GM04503 (cell line): ENCODE measurements at regions not wholly inside any gene's neighbourhood (a gene's known extent, or its start where the extent isn't known, plus 50 kb on each side); places are given as distances from the start of the nearest gene placed in this dataset.
A peak's percentile ranks its signal among the peaks of the same experiment; 100 is the strongest.
"Not testable (repeated sequence)": the region's sequence is repeated elsewhere in the genome, so short reads cannot be mapped to it uniquely, and the experiment has no call there.

Experiments
- DNase-seq: peaks from one replicate; pipeline ENCODE4 v3.0.0-alpha.2; 2012; ENCODE audit warnings: low read depth

DNA sequence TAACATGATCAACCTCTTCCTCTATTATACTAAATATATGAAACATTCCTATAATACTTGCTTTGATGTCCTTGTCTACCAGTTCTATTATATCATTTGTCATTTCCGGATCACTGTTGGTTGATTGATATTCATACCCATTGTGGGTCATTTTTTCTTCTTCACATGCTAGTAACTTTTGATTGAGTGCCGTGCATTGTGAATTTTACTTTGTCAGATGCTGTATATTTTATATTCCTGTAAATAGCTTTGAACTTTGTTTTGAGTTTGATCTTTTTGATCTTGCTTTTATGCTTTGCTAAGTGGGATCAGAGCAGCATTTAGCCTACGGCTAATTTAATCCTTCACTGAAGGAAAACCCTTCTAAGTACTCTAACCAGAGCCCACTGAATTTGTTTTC lies 168.9 kb upstream of the RAB6C start:
- DNase-seq: no peak

DNA sequence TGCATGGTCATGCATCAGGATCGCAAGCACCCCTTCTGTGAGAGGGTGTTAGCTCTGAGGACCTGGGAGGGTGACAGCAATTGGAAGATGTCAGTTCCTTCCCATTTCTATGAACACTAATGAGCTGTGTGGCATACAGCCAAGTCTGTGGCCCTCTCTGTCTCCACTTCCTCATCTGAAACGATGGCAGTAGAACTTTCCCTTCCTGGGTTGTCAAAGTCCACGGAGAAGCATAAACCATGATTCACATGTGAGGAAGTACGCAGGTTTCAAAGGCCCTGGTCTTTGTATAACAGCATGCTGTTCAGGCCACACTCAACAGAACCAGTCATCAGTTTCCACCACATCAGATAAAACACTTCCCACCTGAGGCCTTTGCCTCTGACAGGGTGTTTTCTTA lies 167.4 kb upstream of the RAB6C start:
- DNase-seq: no peak

DNA sequence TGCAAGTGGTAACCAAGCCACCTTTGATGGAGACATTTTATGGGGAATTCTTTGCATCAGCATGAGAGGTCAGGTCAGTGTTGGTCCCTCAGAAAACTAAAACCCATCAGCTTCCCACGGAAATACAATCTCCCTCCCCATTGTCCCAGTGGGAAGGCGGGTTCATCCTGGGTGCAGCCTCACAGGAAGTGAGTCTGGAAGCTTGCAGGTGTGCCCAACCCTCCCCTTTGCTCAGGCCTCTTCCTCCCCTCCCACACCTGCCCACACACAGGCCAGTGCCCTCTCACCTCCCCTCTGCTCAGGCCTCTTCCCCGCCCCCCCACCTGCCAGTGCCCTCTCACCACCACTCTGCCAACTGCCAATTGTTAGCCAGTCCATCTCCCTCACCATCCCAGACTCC lies 166.8 kb upstream of the RAB6C start:
- DNase-seq: no peak

DNA sequence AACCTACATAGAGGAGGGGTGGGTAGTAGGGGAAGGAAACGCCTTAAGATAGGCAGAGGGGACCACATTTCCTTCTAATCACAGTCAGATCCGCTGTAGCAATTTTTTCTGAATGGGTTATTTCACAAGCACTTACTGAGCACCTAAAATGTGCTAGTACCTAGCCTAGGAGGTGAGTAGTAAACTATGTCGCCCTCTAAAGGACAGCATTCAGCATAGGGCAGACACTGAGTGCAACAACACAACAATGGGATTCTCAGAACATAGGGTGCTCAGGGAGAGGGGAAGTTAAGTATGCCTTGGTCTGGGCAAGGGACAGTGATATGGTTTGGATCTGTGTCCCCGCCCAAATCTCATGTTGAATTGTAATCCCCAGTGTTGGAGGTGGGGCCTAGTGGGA lies 166.1 kb upstream of the RAB6C start:
- DNase-seq: no peak

DNA sequence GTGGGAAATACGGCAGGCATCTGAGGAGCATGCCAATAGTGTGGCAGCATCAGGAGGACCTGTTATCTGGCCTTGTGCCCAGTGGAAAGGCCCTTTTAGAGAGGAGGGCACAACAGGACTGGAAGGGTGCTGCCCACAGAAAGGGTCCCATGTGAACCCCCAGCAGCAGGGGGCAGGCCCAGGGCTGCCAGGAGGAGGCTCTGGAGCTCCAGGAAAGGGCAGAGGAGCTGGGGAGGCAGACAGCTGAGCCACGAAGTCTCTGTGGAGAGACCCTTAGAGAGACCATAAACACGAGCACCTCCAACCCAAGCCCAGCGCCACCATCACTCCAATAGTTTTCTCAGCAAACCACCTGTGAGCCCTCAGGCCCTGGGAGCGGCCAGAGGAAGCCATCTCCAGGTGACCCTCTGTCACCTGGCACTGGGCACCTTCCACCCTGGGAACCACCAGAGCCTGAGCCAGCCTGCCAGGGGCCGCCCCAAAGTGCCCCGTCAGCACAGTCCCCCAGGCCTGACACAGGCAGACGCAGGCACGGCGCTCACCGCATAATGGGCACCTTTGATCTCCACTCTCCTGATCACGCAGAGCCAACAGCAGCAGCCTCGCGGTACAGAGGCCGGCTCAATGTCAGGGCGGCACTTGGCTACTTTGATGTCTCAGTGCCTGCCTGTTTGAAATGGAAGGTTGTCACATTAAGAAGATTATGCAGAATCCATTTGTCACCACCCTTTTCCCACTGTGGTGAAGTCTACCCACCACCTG lies 162.5 kb upstream of the RAB6C start:
- DNase-seq: no peak

DNA sequence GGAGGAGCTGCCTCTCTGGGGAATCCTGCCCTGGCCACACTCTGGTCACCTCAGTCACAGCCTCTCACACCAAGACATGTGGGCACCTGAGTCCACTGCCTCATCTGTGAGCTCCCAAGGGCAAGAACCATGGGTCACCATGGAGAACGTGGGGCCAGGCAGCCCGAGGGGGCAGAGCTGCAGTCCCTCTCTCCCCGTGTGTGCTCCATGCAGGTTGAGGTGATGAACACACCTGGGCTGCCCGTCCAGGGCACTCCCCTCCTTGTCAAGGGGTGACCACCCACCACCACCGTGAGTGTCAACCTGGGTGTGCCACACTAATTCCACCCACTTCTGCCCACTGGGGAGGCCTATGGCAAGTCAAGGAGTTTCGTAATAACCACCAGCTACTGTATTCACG lies 159.6 kb upstream of the RAB6C start:
- no peak for DNase-seq

DNA sequence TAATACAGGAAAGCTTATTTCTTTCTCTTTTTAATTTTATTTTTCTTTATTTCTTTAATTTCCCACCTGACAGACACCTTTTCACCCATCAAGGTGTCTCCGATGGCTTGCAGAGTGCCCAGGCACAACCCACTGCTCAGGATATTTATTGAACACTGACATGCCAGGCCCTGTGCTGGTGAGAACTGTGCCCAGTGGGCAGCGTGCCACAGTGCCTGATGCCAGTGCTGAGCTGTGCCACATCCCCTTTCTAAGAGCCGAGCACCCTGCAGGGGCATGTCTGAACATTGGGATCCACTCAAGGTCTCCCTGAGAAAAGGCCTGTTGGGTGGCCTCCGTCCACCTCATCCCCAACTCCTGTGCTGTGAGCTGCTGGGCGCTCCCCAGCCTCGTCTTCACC lies 158.6 kb upstream of the RAB6C start:
- no peak for DNase-seq

DNA sequence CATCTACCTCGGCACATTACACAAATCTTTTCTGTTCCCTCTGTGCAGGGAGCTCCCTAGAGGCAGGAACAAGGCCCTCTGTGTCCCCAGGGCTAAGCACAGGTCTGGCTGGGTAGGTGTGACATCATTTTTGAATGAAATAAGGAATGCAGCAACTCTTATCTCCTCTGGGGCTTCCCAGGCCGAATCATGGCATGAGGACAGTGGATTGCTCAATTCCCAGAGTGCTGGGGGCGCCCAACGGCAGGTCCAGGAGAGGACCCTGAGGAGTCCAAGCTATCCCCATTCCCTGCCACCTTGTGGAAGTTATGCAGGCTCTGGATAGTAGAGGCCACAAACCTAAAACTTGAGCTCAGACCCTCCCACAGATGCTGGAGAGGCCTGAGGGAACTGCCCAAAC lies 158.0 kb upstream of the RAB6C start:
- DNase-seq: no peak

DNA sequence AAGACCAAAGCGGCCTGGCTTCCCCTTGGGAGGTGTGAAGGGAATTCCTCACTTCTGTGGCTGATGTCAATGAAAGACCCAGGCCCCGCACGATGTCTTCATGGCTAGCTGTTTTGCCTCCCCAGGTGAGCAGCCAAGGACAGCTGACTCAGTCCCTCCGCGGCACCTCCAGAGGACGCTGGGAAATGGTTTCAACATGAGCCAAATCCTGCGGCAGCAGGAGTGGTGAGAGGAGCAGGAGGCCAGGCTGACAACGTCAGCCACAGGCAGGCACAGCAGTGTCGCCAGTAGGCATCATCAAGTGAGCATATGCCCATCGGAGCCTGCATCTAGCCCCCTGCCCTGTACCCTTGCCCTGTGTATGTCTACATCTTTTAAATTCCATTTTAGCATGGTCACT lies 156.4 kb upstream of the RAB6C start:
- DNase-seq: no peak

DNA sequence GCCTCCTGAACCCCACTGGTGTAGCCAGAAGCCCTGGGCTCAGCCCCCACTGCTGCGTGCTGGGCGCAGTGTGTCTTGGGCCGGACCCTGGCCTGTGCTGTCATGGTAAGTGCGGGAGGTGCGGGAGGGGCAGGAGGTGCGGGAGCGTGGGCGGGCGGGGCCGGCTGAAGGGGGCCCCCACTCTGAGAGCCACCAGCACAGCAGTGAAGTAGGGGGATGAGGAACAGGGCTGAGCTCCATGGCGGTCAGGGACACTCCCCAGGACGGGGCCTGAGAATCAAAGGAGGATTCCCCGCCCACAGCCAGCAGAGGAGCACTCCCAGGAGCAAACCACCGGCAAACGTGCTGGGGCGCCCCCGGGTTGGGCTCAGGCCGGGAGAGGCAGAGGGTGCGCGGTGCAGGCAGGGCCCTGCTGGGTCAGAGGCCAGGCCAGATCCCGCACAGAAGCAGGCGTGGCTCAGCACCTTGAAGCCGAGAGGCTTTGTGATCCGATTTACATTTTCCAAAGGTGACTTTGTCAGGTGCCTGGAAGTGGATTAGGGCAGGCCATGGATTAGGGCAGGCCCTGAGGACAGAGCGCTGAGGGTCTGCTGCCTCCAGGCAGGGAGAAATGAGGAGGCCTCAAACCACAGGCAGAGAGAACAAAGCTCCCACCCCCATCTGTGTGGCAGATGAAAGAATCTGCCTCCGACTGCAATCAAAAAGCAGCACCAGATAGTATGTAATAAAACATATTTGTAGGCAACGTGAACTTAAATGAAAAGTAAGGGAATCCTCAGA lies 152.0 kb upstream of the RAB6C start:
- no peak for DNase-seq

DNA sequence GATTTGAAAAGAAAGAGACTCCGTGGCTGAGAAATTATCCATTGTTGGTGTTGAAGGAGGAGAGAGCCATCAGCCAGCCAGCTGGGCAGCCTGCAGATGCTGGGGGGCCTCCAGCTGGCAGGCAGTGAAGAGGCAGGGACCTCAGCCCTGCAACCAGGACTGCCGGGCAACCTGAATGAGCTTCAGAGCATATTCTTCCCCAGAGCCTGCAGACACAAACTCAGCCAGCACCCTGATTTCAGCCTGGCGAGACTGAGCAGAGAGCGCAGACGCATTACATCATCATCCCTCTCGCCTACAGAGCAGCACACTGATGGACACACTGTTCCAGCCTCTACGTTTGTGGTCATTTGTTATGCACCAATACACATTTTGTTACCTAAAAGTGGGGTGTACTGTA lies 150.7 kb upstream of the RAB6C start:
- DNase-seq: no peak

DNA sequence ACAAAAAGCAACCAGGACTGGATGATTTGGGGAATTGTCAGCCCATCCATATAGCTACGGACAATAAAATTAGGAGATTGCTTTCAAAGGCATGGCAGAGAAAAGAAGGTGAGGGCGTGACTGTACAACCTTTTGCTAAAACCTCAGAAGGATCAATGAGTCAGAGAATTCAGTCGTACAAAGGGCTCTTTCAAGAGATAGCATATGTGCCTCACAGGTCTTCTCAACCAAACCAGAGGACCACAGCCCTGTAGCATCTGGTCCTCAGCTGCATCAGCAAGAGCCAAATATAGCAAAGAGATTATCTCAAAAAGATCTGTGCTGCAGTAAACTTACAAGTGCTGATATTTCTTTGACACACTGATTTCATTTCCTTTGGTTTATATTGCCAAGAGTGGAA lies 149.9 kb upstream of the RAB6C start:
- DNase-seq: no peak

DNA sequence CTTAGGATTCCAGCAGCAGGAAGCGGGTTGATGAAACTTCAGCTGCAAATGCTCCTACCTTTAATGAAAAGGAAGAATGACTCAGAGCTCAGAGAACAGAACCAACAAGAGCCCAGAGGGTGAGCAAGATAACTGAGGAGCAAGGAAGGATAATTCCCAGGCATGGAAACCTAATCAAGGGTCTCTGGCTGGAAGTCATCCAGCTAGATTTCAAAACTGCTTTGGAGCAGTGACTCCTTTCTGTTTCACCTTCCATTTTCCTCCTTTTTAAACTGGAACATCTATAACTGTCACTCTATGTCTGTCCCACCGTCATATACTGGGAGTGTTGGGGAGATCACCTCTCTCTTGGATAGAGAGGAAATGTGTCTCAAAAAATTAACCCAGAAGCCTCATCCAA lies 148.4 kb upstream of the RAB6C start:
- DNase-seq: no peak

DNA sequence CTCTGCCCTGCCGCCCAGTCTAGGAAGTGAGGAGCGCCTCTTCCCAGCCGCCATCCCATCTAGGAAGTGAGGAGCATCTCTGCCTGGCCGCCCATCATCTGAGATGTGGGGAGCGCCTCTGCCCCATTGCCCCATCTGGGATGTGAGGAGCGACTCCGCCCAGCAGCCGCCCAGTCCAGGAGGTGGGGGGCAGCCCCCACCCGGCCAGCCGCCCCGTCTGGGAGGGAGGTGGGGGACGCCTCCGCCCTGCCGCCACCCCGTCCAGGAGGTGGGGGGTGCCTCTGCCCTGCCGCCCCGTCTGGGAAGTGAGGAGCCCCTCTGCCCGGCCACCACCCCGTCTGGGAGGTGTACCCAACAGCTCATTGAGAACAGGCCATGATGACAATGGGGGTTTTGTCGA lies 146.0 kb upstream of the RAB6C start:
- DNase-seq: not testable (repeated sequence)

DNA sequence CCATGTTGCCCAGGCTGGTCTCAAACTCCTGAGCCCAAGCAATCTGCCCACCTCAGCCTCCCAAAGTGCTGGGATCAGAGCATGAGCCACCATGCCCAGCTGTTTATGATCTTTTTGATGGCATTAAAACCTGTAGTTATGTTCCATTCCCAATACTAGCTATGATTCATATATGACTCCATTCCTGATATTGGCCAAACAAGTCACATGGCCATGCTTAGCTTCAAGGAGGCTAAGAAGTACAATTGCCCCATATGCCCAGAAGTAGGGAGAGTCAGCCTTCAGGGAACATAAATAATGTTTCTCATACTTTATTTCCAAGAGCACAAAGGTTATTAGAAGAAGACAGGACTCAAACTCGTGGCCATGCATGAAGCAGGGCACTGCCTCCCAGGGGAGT lies 132.4 kb upstream of the RAB6C start:
- no peak for DNase-seq

DNA sequence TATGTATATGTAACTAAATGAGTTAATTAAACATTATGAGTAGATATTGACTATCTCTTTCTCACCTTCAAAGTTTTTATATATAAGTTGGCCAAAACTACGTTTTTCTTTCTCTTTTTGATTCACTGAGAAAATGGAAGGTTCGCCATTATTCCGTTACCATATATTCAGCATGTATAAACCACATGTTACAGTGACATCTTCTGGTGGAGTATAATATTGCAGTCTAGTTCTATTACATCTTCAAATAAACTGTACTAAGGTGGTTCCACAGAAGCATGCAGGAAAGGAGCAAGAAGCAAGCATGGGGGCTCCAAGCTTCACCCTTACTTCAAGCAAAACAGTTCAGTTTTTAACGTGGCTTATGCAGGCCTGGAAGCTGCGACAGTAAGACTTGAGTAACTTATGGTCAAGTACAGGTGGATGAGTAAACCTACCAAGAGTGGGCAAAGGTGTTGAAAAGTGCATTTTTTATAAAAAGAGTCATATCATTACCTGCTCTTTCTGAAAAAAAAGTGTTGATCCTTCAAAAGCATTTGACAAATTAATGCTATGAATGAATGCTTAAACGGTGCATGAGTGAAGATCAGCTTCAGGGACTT lies 129.8 kb upstream of the RAB6C start:
- peak; percentile 15 for DNase-seq

DNA sequence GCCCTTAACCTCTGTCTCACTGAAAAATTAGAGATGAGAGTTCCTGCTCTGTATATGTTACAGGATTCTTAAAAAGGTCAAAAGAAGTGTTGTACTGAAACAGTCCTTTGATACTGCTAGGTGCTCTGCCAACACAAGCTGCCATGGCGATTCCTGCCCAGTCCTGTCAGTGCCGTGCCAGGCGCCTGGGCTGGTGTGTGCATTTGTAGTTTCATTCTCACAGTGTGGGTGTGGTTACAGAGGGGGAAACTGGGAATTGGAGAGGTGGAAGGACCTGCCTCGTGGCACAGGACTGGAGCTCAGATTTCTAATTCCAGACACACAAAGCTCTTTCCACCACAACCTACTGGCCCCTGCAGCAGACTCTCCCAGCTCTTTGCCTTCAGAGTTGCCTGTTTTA lies 122.3 kb upstream of the RAB6C start:
- no peak for DNase-seq

DNA sequence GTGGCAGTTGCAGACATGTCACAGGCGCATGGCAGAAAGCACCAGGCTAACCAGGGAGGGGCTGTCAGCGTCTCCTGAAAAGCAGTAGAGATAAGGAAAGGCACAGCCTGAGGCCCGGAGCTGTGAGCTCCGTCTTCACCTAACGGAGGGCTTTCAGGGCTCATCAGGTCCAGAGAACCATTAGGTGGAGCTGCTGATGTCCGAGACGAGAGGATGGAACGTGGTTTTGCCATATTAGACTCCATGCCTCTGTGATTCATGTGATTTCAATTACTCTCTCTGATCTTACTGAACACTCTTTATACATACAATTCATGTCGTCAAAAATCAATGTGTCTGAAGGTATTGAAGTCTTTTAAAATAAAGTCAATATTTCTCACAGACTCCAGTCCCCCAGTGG lies 120.3 kb upstream of the RAB6C start:
- no peak for DNase-seq

DNA sequence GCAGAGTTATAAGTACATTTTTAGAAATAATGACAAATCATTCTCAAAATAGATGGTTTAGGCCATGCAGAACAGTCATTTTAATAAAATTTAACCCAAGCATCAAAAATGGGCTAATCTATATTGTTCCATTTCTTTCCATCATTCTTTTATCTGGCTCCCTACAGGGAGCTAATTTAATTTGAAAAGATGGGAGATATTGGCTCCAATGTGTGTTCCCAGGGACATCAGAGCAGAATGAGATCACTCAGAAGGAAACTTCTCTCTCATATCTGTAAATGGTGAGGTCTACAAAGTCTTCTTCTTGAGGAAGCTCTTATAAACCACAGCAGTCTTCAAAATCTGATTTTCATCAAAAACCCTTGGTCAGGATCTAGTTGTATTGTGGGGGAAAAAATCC lies 119.4 kb upstream of the RAB6C start:
- DNase-seq: no peak

DNA sequence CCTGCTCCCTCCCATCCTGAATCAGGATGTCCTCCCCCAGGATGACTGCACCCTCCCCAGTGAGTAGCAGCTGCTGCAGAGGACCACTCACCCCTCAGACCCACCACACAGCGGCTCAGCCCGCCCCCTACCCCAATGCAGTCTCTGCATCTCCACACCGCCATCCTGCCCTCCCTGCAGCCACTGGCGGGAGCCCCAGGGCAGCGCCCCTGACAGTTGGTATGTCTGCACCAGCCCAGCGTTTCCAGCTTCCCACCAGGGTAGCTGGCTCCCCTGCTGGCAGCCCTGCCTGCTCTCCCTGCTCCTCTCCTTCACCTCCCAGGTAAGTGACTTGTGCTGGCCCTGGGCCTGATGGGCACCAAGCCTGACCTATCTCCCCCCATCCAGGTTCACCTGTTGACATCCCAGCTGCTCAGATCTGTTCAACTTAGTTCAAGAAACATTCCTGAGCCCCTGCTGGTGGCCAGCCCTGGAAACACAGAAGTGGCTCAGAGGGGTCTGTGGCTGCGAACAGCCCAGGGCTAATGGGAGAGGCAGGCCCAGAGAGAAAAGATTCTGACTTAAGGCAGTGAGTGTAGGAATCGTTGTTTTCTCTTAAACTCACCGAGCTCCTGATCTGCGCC lies 117.7 kb upstream of the RAB6C start:
- DNase-seq: no peak

DNA sequence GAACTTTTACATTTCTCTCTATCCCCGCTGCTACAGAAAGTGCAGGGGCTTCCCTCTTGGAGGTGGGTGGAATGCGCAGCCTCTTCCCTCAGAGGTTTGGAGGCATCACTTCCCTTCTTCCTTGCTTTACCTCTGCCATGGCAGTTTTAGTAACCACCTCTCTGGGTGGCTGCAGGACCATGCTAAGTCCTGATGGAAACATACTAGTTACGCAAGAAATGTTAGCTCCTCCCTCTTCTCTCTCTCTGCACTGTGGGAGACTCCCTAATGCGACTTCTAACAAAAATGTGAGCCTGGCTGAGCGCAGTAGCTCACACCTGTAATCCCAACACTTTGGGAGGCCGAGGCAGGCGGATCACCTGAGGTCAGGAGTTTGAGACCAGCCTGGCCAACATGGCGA lies 116.8 kb upstream of the RAB6C start:
- no peak for DNase-seq

DNA sequence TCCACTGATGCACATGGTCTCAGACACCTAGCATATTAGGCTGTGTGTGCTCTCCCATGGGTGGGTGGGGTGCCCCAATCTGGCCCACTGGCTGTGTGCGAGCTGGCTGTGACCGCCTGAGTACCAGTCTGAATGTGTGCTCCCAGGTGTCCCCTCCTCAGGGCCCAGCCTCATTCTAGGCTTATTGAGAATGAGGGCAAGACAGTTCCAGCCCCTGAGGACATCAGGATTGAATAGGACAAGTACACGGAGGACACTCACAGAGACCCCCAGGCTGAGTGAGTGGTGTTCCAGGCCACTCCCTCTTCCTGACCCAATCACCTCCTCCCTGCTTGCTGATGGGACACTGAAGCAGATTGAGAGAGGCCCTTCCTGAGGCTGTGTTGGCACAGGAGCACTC lies 116.1 kb upstream of the RAB6C start:
- DNase-seq: no peak

DNA sequence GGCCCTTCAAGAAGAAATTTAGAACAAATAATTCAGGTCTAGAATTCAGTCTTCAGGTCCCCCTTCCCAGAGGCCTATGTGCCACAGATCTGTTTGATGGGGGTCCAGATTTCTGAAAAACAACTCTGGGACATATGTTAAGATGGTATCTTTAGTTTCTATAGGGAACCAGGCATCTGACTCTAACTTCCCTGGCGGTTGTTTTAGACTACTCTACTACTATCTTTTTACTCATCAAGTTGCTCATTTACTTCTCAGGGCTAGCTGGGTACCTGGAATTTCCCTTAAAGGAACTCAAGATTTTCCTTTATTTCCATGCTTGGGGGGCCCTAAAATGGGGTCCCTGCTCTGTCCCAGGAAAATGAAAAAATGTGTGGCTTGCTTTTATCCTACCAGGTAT lies 114.7 kb upstream of the RAB6C start:
- DNase-seq: no peak
